Retina (tissue), 1 donor: ENCODE measurements at regions not wholly inside any gene's neighbourhood (a gene's known extent, or its start where the extent isn't known, plus 50 kb on each side); places are given as distances from the start of the nearest gene placed in this dataset.
"Not testable (repeated sequence)": the region's sequence is repeated elsewhere in the genome, so short reads cannot be mapped to it uniquely, and the experiment has no call there.

ENCODE experiments used
- DNase-seq: peaks from one replicate; pipeline ENCODE4 v3.0.0-alpha.2; 2016

DNA sequence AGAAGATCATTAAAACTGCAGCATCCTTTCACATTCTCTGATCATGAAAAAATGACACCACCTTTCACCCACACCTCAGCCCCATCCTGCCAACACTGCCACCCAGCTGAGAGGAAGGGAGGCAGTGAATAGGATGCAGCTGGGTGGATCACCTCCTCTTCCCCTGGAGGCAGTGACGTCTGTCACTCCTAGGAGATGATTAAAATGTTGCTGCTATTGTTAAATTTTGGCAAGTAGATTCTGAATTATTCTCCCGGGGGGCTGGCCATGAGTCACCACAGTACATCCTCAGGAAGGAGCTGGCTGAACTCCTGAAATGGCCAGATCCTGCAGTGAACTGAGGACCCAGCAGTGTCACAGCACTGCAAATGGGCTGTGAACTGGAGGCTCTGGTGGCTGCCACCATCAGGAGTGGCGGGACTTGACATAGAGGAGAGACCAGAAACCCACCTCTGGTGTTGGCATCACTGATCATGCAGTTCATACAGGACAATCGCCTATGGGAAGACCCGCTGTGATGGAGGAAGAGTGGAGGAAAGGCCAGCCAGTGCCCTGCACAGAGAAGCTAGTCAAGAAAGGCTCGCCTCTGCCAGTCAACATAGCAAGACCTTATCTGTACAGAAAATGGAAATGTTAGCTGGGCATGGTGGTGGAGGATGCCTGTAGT lies 199.1 kb downstream of the FAM43A start:
- no peak for DNase-seq

DNA sequence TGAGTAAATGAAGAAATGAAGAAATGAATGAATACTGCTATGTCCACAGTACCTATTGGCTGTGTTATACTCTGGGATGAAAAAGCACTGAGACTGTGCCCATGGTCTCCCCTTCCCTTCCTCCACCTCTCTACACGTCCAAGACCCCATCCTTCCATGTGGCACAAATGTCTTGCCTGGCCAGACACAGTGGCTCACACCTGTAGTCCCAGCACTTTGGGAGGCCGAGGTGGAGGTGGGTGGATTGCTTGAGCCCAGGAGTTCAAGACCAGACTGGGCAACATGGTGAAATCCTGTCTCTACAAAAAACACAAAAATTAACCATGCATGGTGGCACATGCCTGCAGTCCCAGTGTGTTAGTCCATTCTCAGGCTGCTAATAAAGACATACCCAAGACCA lies 200.1 kb downstream of the FAM43A start:
- no peak for DNase-seq

DNA sequence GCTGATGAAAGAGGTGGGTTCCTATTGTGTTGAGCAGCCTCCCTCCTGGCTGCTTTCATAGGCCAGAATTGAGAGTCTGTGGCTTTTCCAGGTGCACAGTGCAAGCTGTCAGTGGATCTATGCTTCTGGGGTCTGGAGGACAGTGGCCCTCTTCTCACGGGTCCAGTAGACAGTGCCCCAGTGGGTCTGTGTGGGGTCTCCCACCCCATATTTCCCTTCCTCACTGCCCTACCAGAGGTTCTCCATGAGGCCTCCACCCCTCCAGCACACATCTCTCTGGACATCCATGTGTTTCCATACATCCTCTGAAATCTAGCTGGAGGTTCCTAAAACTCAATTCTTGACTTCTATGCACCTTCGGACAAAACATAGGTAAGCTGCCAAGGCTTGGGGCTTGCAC lies 201.2 kb downstream of the FAM43A start:
- DNase-seq: no peak

DNA sequence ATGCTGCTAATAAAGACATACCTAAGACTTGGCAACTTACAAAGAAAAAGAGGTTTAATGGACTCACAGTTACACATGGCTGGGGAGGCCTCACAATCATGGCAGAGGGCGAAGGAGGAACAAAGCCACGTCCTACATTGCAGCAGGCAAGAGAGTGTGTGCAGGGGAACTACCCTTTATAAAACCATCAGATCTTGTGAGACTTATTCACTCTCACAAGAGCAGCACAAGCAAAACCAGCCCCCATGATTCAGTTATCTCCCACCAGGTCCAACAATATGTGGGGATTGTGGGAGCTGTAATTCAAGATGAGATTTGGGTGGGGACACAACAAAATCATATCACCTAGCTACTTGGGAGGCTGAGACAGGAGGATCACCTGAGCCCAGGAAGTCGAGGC lies 202.4 kb downstream of the FAM43A start:
- DNase-seq: peak; percentile 0

DNA sequence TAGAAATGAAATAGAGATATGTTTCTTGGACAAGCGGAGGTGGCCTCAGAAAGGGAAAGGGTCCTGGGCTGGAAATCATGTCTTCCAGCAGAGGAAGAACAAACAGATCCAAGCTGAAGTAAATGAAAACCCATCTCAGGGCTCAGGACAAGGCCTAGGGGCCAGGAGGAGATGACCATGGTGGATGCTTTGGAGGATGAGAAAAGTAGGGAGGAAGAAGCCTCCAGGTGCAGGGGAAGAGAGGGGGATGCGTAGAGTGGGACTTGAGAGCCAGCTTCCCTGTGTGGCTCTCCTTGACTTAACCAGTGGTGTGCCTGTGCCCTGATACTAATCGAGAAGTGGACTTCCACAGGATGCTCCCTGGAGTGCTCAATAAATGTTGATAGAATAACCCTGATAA lies 203.2 kb downstream of the FAM43A start:
- no peak for DNase-seq

DNA sequence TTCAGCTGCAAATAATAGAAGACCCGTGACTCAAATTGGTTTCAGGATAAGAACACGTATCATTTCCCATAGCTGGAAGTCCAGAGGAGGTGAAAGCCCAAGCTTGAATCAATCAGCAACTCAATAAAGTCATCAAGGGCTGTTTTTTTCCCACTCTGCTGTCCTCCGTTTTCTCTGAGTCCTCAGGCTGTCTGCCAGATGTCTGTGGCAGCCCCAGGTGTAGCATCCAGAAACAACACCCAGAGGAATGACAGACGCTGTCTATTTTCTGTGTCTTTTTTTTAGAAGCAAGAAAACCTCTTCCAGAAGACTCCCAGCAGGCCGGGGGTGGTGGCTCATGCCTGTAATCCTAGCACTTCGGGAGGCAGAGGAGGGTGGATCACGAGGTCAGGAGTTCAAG lies 204.4 kb downstream of the FAM43A start:
- no peak for DNase-seq

DNA sequence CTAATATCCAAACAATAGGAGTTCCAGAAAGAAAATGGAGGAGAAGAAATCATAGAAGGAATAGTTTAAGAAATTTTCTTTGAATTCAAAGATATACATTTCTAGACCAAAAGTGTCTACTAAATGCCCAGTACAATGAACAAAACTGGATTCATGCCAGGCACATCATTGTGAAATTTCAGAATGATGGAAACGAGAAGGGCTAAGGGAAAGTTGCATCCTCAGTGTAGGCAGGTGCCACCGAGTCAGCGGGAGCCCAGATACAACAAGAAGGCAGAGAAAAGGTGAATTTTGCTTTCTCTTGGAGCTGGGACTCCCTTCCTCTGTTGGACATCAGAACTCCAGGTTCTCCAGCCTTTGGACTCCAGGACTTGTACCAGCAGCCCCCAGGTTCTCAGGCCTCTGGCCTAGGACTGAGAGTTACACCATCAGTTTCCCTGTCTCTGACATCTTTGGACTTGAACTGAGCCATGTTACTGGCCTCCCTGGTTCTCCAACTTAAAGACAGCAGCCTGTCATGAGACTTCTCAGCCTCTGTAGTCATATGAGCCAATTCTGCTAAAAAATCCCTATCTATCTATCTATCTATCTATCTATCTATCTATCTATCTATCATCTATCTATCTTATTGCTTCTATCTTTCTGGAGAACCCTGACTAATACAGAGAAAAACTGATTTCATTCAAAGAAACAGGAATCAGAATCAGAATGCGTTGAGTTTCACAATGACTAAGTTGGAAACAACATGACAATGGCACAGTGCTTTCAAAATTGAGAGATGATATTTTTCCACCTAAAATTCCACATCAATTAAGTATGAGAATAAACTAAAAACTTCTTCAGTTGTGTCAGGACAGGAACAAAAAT lies 207.7 kb downstream of the FAM43A start:
- DNase-seq: no peak

DNA sequence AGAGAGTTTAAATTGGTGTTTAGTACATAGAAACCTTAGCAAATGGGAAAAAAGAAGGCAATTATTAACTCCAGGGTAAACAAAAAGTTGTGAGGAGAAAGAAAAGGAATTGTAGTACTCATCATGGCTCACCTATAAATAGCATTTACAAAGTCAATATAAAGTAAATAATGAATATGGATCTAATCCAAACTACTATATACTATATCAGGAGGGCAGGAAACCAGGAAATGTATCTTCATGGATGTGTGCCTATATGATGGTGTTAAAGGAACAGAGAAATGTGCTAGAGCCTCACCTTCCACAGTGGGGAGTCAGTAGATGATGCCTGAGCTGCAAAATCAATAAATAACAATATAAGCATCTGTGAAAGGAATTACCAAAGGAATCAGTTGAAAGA lies 208.9 kb downstream of the FAM43A start:
- no peak for DNase-seq

DNA sequence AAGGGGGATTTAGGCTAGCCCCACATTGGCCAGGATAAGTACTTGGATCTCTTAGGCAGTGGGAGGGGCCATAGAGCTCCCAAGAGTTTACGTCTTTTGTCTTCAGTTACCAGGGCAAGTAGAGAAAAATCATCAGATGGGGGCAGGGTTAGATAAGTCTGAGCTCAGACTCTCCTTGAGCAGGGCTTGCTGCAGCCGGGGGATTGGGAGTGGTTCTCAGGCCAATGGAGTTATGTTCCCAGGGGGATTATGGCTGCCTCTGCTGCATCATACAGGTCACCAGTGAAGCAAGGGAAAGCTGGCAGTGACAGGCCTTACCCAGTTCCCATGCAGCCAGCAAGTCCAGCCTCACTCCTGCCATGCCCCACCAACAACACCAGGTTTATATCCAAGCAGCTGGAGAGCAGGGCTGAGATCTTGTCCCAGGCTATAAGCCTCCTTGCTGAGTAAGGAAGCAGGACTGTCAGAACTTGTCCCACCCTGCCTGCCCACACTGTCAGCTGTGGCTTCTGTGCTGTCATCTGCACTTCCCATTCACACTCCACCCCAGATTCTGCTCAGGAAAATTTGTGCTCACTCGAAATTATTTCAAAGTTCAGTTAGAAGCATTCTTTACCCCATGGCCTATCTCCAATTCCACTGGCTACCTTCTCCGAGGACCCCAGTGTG lies 215.3 kb downstream of the FAM43A start:
- DNase-seq: no peak

DNA sequence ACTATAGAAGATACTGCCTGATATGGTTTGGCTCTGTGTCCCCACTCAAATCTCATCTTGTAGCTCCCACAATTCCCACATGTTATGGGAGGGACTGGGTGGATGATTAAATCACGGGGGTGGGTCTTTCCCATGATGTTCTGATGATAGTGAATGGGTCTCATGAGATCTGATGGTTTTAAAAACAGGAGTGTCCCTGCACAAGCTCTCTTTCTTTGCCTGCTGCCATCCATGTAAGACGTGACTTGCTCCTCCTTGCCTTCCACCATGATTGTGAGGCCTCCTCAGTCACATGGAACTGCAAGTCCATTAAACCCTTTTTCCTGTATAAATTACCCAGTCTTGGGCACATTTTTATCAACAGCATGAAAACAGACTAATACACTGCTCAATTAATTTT lies 217.8 kb downstream of the FAM43A start:
- not testable (repeated sequence) for DNase-seq

DNA sequence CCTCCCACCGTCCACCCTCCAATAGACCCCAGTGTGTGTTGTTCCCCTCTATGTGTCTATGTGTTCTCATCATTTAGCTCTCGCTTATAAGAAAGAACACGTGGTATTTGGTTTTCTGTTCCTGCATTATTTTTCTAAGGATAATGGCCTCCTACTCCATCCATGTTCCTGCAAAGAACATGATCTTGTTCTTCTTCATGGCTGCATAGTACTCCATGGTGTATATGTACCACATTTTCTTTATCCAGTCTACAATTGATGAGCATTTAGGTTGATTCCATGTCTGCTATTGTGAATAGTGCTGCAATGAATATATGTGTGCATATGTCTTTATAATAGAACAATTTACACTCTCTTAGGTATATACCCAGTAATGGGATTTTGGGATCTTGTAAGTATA lies 219.3 kb downstream of the FAM43A start:
- not testable (repeated sequence) for DNase-seq

DNA sequence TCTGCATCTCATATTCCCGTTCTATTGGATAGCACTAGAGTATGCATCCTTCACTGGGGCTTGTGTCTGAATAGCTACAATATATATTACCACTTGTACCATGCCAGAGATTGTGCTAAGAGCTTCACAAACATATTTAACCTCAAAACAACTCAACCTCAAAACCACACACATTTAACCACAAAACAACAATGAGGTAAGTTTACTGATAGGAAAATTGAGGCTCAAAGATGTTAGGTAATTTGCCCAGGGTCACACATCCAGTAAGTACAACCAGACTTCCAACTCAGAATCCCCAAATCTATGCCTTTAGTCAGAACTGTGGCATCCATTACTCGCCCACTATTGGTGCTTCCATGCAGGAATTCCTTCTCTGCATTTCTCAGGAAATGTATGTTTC lies 220.0 kb downstream of the FAM43A start:
- no peak for DNase-seq

DNA sequence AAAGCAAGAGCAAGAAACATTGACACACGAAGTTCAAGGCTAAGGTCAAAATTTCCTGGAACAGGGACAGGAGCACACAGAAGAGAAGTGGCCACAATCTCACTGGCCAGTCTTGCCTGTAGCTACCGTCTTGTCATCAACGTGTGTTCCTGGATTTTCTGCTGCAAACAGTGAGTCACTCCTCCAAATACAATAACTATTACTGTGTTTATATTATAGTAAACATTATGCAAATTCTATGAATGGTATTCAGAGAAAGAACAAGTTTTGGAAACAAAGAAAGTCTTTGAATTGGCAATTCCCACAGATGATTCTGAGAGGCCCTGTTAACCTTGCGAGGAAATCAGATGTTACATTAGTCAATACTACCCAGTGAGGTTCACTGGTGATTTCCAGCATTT lies 220.5 kb downstream of the FAM43A start:
- no peak for DNase-seq

DNA sequence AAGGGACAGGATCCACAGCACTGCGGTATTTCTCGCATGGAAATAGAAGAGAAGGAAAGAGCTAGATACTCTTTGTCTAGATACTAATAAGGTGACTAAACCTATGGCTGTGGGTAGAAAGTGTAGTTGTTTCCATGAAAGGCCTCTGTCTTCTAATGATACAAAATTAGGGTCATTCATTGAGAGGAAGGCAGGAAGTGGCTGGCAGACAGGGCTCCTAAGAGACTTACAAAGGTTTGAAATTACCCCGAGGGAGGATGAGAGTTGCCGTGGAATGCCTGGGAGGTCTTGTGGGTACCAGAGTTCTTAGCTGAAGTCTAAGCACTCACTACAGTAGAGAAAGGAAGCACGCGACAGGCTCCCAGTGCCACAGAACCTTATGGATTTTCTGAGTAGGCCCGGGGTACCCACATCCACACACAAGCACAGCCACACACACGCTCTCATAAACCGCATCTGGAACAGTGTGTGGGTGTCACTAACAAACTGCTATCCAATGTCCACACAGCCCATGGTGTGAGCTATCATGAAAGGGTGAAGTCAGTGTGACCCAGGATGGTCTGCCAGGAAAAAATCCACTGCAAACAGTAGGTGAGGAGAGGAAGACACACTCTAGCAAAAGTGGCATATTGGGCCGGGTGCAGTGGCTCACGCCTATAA lies 221.4 kb downstream of the FAM43A start:
- DNase-seq: no peak

DNA sequence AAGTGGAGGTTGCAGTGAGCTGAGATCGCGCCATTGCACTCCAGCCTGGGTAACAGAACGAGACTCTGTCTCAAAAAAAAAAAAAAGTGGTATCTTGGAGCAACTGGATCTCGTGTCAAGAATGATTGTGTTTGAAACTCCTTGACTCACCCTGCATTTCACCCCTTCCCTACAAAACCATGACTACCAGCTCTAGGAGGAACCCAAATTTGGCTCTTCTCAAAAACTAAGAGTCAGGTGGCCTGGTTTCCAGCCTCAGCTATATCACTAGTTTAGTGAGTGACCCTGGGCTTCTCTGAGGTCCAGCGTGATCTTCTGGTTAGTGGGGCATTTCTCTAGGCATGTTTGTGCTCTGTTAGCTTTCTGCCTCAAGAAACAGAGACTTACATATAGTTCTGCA lies 222.1 kb downstream of the FAM43A start:
- DNase-seq: no peak

DNA sequence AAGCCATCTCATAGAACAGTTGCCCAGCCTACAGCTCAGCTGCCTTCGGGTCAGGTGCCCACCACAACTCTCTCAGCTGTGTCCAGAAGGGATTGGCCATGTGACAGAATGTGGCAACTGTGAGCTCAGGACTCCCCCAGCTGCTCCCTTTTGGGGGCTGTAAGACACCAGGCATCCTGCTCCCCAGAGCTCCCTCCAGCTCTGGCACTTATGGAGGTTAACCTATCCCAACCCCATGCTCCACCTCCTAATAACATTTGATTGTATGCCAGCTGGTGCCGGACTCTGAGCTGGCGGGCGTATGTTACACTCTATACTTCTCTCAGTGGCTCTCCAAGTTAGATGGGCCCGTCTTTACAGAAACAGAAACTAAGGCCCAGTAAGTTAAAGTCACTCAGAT lies 222.8 kb downstream of the FAM43A start:
- DNase-seq: no peak

DNA sequence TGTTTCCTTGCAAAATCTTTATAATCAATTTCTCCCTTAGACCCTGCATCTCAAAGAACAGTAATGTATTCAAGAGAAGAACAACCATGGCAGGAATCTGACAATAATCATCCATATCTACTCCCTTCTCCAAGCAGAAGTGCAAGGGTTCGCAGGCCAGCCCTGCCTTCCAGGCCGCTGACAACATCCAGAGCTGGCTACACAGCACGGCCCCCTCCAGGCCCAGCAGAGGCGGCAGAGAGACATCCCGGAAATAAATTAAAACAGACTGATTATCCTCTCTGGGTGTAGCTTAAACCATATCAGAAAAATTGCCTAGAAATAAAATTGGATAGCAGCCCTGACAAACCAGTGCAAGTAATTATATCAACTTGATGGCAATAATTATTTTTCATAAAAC lies 223.3 kb downstream of the FAM43A start:
- DNase-seq: no peak

DNA sequence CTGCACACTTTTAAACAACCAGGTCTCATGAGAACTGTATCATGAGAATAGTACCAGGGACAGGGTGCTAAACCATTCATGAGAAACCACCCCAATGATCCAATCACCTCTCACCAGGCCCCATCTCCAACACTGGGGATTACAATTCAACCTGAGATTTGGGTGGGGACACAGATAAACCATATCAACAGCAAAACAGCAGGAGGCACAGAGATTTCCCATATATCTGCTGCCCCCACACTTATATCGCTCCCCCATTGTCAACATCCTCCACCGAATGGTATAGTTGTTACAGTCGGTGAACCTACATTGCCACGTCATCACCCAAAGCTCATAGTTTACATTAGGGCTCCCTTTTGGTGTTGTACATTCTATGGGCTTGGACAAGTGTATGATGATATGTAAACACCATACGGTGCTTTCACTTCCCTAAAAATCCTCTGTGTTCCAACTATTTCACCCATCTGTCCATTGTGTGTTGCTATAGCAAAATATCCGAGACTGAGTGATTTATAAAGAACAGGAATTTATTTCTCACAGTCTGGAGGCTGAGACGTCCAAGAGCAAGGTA lies 224.8 kb downstream of the FAM43A start:
- DNase-seq: no peak

DNA sequence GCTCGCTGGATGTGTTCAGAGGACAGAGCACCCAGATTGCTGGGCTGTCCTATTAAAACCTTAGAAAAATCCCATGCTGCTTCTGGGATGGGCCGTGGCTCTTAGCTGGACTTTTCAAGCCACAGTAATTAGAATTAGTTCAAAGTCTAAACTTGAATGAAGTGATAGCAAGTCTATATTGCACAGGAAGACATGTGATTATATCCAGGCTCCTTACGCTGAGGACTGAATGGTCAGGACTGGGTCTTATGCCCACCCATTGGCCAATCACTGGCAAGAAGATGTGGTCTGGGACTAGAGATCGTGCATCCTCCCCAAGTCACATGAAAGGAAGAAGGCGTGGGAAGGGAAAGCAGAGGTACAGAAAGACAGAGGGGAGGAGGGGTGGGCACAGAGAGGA lies 227.6 kb downstream of the FAM43A start:
- DNase-seq: no peak

DNA sequence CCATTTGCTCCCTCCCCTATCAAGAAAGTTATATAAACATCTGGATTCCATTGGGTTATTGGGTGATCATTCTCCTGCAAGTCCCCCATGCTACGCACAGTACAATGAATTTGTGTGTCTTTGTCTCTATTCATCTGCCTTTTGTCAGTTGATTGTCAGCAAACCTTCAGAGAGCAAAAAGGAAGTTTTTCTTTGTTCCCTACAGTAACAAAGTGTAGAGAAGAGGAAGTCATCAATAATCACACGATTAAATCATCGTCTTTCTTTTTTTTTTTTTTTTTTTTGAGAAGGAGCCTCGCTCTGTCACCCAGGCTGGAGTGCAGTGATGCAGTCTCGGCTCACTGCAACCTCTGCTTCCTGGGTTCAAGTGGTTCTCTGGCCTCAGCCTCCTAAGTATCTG lies 239.2 kb downstream of the FAM43A start:
- DNase-seq: not testable (repeated sequence)

DNA sequence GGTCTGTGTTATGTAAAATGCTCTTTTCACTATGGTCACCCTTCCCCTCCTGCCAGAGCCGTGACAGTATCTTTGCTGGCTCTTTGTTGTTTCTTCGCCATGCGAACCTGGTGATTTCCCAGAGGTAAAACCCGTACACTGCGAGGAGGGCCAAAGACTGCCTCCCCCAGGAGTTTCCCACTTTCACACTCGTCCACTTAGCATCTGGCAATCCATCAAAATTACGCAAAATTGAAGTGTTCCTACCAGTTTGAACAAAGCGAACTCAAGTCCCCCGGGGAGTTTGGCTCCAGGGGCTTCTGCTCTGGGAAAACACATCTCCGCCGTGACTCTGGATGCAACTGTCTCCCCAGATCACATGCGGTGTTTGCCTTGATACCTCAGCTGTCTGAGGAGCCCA lies 239.9 kb downstream of the FAM43A start:
- DNase-seq: no peak

DNA sequence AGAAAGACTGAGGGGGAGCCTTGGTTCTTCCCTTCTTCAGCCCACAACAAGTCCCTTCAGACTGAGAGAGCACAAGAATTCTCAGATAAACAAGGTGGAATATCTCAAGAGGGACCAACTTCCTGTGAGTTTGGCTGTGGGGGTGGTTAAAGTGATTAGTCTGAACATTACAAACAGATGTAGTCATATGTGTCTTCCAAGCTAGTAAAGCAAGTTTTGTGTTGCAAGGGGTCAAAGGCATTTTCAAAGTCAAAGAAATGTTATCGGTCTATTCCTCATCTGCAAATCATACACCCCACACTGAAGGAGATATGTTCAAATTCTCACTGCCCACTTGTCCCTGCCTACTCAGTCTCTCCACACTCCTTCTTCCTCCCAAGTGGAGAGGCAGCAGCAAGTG lies 242.5 kb downstream of the FAM43A start:
- DNase-seq: no peak
